RWPE1 (cell line): ENCODE measurements at regions not wholly inside any gene's neighbourhood (a gene's known extent, or its start where the extent isn't known, plus 50 kb on each side); places are given as distances from the start of the nearest gene placed in this dataset.

Experiments
- CTCF ChIA-PET: fragments of 350-600 bp; sonication (Branson Sonifier 250); formaldehyde crosslinking; extraction: SDS; loops from one replicate; lab custom pipeline; 2021; lab: Yijun Ruan, JAX
- POLR2A ChIA-PET: fragments of 400-600 bp; formaldehyde crosslinking; extraction: SDS; loops from one replicate; lab custom pipeline; 2020; ENCODE audit warnings: antibody characterized with exemption; ENCODE audit not compliant: low non-redundant PET; lab: Yijun Ruan, JAX
- DNase-seq: peaks from one replicate; pipeline ENCODE4 v3.0.0; 2012; ENCODE audit warnings: low spot score
- H3K27ac ChIP-seq: fragments of 450-650 bp; 2 replicates; pipeline ENCODE4 v1.5.1; 2017
- CTCF ChIP-seq: fragments of 450-650 bp; conservative IDR thresholded peaks from 2 replicates; pipeline ENCODE4 v1.5.1; 2017; ENCODE audit warnings: low read depth, mild to moderate bottlenecking

DNA sequence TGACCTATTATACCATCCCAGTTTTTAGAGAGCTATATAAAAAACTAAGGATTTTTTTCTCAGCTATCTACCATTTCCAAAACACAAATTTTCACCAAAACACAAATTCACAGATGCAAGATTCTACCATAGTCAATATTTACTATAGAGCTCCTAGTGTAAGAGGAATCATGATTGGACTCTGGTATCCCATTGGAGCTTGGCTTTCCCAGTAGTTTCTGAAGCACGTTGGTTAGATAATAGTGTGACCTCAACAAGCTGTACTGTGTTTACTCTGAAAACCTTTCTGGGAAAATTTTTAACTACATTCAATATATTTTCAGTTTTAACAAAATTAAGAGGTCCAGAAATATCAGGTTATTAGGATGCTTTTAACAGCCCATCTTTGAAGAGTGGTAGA is 660.6 kb upstream of the SLC10A2 start:
- no peak for TF ChIP-seq CTCF
- CTCF ChIA-PET = no interaction called here
- no peak overlapping the region for H3K27ac ChIP-seq
- POLR2A ChIA-PET = no interaction called here
- no peak for DNase-seq

GRCh38 chr13:103716718-103717117 is 650.5 kb upstream of the SLC10A2 start:
- ChIA-PET CTCF (no interaction called here), POLR2A (no interaction called here)
- TF ChIP-seq CTCF = no peak
- no peak overlapping the region for H3K27ac ChIP-seq
- DNase-seq = no peak

DNA sequence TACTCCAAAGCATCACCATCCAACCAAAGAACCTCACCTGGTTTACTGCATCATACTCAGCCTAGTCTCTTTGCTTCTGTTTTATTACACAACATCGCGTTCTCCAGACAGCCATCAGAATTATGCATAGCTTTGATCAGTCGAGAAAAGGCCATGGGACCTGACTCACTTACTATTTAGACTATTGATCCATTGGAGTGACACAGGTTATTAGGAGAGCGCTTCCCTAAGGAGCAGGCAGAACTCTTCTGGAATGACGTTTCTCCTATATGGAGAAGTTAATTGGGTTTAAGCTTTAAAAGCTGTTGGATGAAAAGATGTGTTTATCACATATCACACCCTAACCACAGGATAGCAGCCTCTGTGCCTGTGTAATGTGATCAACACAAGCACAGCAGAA is 649.1 kb upstream of the SLC10A2 start:
- no peak for TF ChIP-seq CTCF
- ChIA-PET POLR2A (no interaction called here), CTCF (no interaction called here)
- DNase-seq = no peak
- H3K27ac ChIP-seq = no peak overlapping the region

DNA sequence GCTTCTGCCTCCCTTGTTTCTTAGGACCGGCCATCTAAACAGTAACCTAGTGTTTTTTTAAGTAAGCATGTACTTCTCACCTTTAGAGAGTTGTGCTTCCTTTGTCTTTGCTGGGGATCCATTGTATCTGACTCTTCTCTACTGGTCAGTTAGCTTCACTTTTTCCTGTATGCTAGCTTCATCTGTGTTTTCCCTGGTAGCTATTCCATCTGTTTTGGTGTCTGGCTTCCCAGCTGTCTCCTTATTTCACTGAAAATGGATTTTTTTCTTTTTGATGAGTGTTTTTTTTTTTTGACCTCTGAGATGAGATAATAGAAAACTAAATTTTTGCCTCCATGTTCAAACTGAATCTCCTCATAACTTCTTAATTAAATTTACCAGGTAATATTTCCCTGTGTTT is 637.0 kb upstream of the SLC10A2 start:
- H3K27ac ChIP-seq = no peak overlapping the region
- ChIA-PET POLR2A (no interaction called here), CTCF (no interaction called here)
- TF ChIP-seq CTCF = no peak
- DNase-seq = no peak

GRCh38 chr13:103698000-103698399 is 631.8 kb upstream of the SLC10A2 start:
- CTCF ChIA-PET = interaction anchor here (0.5 kb wide), 1 partner anchor 637 kb away, joined by 3 read pairs; no protein-coding TSS in a partner anchor
- H3K27ac ChIP-seq = no peak overlapping the region
- POLR2A ChIA-PET = no interaction called here
- no peak for DNase-seq
- no peak for TF ChIP-seq CTCF

DNA sequence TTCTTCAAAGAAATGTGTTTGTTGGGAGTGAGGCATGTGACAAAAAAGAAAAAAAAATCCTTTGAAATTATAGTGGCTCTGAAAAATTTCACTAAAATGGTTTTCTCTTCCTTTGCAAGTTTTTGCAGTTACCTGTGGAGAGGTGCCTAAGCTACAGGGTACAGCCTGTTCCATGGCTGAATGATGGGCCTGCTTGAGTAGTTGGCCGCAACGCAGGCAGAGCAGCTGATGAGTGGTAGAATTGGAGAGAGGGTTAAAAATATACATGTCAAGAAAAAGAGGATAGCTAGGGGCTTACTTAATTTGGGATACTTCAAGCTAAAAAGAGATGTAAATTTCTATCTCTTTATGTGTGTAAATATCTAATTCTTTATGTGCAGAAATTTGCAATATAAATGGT is 629.1 kb upstream of the SLC10A2 start:
- POLR2A ChIA-PET = no interaction called here
- no peak overlapping the region for H3K27ac ChIP-seq
- no peak for DNase-seq
- no peak for TF ChIP-seq CTCF
- CTCF ChIA-PET = no interaction called here

GRCh38 chr13:103694471-103694870 is 628.3 kb upstream of the SLC10A2 start:
- H3K27ac ChIP-seq = no peak overlapping the region
- POLR2A ChIA-PET = no interaction called here
- no peak for DNase-seq
- CTCF ChIA-PET = no interaction called here
- TF ChIP-seq CTCF = no peak
